Breast epithelium (tissue), 3 donors: ENCODE measurements at regions not wholly inside any gene's neighbourhood (a gene's known extent, or its start where the extent isn't known, plus 50 kb on each side); places are given as distances from the start of the nearest gene placed in this dataset.

Experiments used
- POLR2A ChIP-seq: fragments of 450-650 bp; IDR thresholded peaks from one replicate; pipeline ENCODE4 v1.6.1; 2016; ENCODE audit warnings: antibody characterized with exemption, mild to moderate bottlenecking, moderate library complexity
- POLR2AphosphoS5 ChIP-seq, 3 donors: sonication (generic); formaldehyde crosslinking; IDR thresholded peaks; one replicate each; pipeline ENCODE4 v1.6.1; 2017; ENCODE audit warnings: antibody characterized with exemption in 3 of 3
- TF ChIP-seq, protein P1 (sequence below), 3 donors: fragments of 450-650 bp; IDR thresholded peaks; one replicate each; pipeline ENCODE4 v1.5.1; 2016 to 2017; ENCODE audit warnings: antibody characterized with exemption in 3 of 3, mild to moderate bottlenecking in 3 of 3, moderate library complexity in 3 of 3

DNA sequence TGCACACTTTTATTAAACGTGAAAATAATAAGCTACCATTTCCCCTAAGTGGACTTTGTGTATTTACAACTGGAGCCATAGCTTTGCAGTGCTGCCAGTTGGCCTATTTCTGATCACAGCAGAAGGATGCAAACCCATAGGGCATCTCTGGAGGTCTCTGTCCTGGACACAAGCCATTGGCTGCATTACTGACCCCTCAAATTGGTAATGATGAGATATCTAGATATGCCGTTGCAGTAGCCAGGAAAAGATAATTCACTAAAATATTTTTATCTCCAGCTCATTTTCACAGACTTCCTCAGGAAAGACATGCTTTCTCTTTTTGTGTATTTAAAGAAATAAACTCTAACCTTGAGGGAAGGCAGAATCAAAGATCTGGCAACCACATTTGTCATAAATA, 182.5 kb downstream of the TDRD15 start:
- TF ChIP-seq, protein P1, sequence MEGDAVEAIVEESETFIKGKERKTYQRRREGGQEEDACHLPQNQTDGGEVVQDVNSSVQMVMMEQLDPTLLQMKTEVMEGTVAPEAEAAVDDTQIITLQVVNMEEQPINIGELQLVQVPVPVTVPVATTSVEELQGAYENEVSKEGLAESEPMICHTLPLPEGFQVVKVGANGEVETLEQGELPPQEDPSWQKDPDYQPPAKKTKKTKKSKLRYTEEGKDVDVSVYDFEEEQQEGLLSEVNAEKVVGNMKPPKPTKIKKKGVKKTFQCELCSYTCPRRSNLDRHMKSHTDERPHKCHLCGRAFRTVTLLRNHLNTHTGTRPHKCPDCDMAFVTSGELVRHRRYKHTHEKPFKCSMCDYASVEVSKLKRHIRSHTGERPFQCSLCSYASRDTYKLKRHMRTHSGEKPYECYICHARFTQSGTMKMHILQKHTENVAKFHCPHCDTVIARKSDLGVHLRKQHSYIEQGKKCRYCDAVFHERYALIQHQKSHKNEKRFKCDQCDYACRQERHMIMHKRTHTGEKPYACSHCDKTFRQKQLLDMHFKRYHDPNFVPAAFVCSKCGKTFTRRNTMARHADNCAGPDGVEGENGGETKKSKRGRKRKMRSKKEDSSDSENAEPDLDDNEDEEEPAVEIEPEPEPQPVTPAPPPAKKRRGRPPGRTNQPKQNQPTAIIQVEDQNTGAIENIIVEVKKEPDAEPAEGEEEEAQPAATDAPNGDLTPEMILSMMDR (IDR thresholded peaks at IDR 0.05), result no peak
- TF ChIP-seq POLR2AphosphoS5 (IDR thresholded peaks at IDR 0.05) (no peak), POLR2A (no peak)
